ENCODE measurements at regions not wholly inside any gene's neighbourhood (a gene's known extent, or its start where the extent isn't known, plus 50 kb on each side); places are given as distances from the start of the nearest gene placed in this dataset.

DNA sequence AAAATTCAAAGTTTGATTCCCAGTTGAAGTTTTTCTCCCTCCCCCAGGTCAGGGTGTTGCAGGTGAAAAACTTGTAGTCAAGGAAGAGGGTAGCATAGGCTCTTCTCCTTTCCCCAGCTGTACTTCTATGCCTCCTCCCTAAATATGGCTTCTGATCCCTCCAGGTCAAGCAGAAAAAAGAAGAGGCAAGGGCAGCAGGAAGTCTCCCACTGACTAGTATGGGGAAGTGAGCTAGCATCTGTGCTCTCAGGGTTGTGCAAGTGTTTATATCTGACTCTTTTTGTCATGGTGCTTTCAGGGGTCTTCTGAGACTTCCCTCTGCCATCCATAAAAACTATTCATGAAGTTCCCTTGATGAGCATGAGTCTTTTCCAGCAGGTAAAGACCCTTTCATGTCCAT lies 76.0 kb downstream of the ATPSCKMT start:
- no peak overlapping the region for H3K4me3 ChIP-seq (ENCODE audit: low read depth, low read length)
- peak; percentile 4 for DNase-seq (ENCODE audit: low read depth)
- TF ChIP-seq, protein P1, sequence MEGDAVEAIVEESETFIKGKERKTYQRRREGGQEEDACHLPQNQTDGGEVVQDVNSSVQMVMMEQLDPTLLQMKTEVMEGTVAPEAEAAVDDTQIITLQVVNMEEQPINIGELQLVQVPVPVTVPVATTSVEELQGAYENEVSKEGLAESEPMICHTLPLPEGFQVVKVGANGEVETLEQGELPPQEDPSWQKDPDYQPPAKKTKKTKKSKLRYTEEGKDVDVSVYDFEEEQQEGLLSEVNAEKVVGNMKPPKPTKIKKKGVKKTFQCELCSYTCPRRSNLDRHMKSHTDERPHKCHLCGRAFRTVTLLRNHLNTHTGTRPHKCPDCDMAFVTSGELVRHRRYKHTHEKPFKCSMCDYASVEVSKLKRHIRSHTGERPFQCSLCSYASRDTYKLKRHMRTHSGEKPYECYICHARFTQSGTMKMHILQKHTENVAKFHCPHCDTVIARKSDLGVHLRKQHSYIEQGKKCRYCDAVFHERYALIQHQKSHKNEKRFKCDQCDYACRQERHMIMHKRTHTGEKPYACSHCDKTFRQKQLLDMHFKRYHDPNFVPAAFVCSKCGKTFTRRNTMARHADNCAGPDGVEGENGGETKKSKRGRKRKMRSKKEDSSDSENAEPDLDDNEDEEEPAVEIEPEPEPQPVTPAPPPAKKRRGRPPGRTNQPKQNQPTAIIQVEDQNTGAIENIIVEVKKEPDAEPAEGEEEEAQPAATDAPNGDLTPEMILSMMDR (conservative IDR thresholded peaks at IDR 0.05; ENCODE audit: low read depth, low read length) = no peak

DNA sequence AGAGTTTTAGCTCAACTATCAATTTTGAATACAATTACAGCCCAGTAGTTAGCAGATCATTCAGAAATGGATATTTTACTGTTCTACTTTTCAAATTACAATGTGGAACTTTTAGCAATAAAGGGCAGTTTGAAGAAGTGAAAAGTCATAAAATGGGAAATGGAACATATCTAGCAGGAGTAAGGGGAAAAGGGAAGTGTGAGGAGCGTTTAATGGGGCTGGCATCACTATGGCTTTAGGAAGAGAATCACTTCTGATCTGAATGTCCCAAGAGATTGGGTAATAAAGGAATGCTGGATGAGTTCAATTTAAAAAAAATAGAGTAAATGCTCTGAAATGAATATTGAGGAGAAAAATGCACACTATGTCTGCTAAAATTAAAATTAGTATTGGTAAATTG lies 77.4 kb downstream of the ATPSCKMT start:
- DNase-seq (ENCODE audit: low read depth) = no peak
- TF ChIP-seq, protein P1 (conservative IDR thresholded peaks at IDR 0.05; ENCODE audit: low read depth, low read length) = no peak
- no peak overlapping the region for H3K4me3 ChIP-seq (ENCODE audit: low read depth, low read length)

DNA sequence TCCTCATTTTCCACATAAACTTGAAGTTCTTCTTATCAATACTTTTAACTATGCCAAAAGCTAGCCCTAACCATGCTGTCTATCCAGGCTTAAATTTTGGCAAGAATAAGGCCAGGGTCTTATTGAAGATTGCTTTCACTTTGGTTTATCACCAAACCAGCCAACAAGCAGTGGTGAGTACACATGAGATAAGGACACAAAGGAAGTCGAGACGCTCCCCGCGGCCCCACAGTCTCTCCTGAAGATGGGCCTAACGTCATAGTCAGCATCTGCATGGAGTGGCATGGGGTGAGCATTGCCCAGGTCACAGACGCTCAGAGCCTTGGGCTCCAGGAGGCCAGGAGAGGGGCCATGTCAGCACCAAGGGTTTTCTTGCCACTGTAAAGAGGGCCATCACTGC lies 80.3 kb downstream of the ATPSCKMT start:
- TF ChIP-seq, protein P1 (conservative IDR thresholded peaks at IDR 0.05; ENCODE audit: low read depth, low read length) = no peak
- H3K4me3 ChIP-seq (ENCODE audit: low read depth, low read length) = no peak overlapping the region
- DNase-seq (ENCODE audit: low read depth) = no peak

DNA sequence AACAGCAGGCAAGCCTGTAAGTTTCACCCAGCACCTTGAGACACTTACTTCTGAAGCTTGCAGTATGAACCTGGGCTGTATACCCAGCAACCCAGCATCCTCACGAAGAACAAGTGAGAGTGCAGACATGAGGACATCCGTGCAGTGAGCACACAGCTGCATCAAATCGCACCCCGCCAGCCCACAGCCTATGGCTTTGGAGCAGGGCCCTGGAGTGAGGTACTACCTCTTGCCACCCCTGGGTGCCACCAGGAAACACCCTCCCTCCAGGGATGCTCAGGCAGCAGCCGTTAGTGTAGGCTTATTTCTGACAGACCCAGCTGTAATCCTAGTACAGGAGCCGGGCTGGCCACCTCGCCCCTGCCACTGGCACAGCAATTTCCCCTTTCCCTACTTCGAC lies 81.4 kb downstream of the ATPSCKMT start:
- TF ChIP-seq, protein P1 (conservative IDR thresholded peaks at IDR 0.05; ENCODE audit: low read depth, low read length) = no peak
- DNase-seq (ENCODE audit: low read depth) = no peak
- no peak overlapping the region for H3K4me3 ChIP-seq (ENCODE audit: low read depth, low read length)

DNA sequence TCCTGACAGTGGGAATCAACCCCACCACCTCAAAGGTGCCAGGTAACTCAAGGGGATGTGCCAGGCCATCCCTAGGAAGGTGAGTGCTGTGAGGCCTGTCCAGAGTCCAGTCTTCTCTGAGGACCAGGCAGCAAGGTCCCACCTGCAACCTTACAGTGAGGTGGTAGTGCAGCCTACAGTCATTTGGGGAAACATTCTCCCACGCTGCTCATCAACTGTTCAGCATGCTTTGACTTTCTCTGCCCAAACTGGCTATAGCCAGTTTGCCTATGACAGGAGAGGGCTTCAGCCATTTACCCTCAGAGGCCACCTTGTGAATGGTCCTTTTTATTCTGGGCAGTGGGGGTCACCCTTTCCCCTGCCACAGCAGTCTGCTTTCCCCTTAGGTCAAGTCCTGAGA lies 81.9 kb downstream of the ATPSCKMT start:
- TF ChIP-seq, protein P1 (conservative IDR thresholded peaks at IDR 0.05; ENCODE audit: low read depth, low read length) = no peak
- DNase-seq (ENCODE audit: low read depth) = no peak
- no peak overlapping the region for H3K4me3 ChIP-seq (ENCODE audit: low read depth, low read length)

DNA sequence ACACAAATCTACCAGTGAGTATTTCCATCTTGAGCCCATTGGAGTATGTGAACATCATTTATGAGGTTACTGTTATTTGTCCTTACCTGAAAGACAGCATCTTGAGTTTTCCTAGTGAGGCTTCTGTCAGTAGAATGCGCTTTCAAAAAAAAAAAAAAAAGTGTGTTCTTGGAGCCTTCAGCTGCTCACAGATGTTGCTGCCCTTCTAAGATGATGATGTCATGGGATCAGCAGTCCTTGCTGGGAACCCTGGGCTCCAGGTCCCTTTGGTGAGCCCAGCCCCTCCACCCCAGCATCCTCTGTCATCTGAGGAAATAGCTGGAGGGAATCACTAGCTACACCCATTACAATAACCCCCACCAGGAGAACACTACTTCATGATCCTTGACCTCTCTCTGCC lies 83.3 kb downstream of the ATPSCKMT start:
- TF ChIP-seq, protein P1 (conservative IDR thresholded peaks at IDR 0.05; ENCODE audit: low read depth, low read length) = no peak
- DNase-seq (ENCODE audit: low read depth) = no peak
- H3K4me3 ChIP-seq (ENCODE audit: low read depth, low read length) = no peak overlapping the region

DNA sequence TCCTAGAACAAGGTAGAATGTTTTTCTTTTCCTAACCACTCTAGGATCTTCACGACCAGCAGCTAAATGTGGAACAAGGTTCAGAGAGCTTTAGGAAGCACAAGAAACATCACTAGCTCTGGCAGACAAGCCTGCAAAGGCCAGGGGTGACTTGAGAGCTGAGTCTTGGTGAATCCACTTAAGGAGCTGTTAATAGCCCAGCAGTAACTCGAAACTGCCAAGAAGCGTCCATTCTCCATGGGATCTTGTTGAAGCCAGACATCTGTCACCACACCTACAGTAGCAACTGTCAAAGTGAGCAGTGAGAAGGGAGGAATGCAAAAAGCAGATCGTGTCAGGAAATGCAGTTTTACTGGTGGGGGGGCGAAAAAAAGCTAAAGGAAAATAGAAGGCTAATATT lies 87.2 kb downstream of the ATPSCKMT start:
- TF ChIP-seq, protein P1 (conservative IDR thresholded peaks at IDR 0.05; ENCODE audit: low read depth, low read length) = no peak
- DNase-seq (ENCODE audit: low read depth) = no peak
- H3K4me3 ChIP-seq (ENCODE audit: low read depth, low read length) = no peak overlapping the region

Measured in choroid plexus epithelial cell (primary cell).